GM19238 (cell line): ENCODE measurements at regions not wholly inside any gene's neighbourhood (a gene's known extent, or its start where the extent isn't known, plus 50 kb on each side); places are given as distances from the start of the nearest gene placed in this dataset.

Experiments used
- DNase-seq: peaks from one replicate; pipeline ENCODE4 v3.0.0; 2011; ENCODE audit warnings: low spot score; ENCODE audit not compliant: insufficient read length

DNA sequence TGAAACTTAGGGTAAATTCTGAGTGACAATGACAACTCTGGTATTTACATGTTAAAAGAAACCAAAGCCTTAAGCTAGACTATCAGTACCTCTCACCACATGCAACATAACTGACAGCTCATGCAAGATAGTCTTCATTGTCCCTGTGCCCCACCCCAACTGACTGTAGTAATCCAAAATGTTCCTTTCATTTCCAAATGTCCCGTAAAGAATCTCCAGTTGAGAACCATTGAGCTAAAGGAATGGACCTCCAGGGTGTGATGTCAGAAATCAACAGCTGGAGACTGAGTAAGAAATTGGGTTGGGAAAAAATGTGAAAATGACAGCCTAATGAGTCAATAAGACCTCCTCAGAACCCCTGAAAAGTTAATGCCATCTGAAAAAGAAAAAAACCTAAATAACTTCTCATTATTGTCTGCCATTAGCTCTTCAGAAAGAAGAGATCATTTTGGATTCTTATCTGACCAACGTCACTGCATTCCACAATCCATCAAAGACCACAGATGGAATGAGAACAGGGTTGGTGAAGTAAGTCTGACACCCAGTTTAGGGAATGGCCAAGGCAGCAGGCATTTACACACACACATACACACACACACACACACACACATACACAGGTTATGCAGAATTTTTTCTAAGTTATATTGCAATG, 51.7 kb upstream of the ACVR2A start:
- no peak for DNase-seq

- DNase-seq, result no peak
Measured at GRCh38 chr2:147790580-147790979, 54.2 kb upstream of the ACVR2A start.

GRCh38 chr2:147789720-147790119, 55.1 kb upstream of the ACVR2A start:
- no peak for DNase-seq

GRCh38 chr2:147789287-147789686, 55.5 kb upstream of the ACVR2A start:
- no peak for DNase-seq

GRCh38 chr2:147782141-147782930, 62.5 kb upstream of the ACVR2A start:
- DNase-seq, result no peak

- DNase-seq, result no peak
Measured at GRCh38 chr2:147779440-147779839, 65.4 kb upstream of the ACVR2A start.

DNA sequence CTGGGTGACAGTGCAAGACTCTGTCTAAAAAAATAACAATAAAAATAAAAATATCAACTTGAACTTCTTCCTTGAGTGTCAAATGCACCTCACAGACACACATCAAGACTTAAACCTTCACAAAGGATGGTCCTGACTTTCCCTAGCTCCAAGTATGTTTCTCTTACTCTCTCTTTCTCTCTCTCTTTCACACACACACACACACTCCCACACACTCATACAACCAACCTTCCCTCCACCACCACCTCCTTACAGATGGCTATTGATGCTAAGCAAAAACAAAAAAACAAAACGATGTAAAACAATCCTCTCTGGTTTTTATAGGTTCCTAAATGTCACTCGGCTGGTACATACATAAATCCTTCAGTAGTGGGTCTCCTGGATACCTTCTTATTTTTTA, 67.4 kb upstream of the ACVR2A start:
- no peak for DNase-seq

DNA sequence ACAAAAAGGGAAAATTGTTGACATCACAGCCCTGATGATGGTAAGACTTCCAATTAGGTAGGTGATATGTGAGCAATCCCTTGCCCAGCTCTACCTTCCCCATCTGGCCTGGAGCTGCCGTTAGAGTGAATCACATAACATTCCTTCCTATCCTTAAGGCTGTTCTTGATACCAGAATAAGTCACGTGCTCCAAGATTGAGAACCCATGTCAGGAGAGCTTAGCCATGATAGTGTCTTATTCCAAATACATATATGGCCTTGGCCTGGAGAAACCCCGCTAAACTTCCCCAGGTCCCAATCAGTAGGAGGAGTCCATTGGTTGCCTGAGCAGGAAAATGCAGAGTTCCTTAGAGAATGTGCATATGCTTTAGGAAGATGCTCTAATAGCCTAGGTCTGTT, 70.0 kb upstream of the ACVR2A start:
- DNase-seq, result no peak

DNA sequence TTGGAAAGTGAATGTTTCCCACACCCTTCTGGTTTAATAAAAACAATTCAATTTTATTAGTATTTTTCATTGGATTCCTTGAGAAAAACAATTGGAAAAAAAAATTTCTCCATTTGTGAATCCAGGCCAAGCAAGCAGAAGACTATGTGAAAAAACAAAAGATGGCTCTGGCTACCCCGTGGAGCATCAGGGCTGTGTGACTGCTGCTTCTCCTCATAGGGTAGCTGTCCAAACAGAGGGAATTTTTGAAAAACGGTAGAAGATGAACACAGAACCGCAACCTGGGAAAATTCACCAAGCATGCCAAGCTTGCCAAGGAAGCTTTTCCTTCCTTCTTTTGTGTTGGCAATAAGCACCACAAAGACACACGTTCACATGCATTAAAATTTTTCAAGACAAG, 71.3 kb upstream of the ACVR2A start:
- no peak for DNase-seq

DNA sequence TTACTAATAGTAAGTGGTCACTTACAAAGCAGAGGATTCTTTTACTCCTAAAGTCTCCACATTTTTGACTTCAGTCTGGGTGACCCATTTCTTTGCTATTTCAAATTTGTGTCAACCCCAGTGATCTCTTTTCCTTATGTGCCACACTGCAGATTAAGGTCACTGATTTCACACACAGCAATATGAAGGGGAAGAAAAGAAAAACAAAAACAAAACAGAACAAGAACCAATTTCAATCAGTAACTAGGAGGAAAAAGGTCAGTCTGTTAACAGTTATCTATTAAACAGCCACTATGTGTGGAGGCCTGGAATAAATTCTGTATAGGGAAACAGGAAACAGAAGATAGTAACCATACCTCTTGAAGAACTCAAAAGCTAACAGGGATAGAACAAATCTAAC, 72.0 kb upstream of the ACVR2A start:
- DNase-seq, result no peak

GRCh38 chr2:147763861-147764260, 81.0 kb upstream of the ACVR2A start:
- no peak for DNase-seq

- no peak for DNase-seq
Measured at GRCh38 chr2:147760984-147761383, 83.8 kb upstream of the ACVR2A start.

DNA sequence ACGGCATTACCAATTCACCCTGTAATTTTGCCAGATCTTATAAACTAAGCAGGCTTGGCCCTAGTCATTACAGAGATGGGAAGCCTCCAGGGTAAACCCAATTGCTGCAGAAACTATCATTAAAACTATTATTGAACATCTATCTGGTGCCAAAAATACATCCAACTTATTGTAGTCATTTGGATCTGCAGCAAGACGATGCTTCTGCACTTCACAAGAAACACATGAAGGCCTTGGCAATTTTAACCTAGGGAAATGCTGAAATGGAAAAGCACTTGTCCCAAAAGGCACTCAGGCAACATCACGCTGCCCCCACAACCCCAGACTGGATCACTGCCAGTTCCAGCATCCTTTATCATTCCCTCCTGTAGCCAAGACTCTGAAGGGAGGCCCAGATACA, 85.3 kb upstream of the ACVR2A start:
- DNase-seq, result no peak

- no peak for DNase-seq
Measured at GRCh38 chr2:147758821-147759220, 86.0 kb upstream of the ACVR2A start.

GRCh38 chr2:147756069-147756468, 88.8 kb upstream of the ACVR2A start:
- no peak for DNase-seq

DNA sequence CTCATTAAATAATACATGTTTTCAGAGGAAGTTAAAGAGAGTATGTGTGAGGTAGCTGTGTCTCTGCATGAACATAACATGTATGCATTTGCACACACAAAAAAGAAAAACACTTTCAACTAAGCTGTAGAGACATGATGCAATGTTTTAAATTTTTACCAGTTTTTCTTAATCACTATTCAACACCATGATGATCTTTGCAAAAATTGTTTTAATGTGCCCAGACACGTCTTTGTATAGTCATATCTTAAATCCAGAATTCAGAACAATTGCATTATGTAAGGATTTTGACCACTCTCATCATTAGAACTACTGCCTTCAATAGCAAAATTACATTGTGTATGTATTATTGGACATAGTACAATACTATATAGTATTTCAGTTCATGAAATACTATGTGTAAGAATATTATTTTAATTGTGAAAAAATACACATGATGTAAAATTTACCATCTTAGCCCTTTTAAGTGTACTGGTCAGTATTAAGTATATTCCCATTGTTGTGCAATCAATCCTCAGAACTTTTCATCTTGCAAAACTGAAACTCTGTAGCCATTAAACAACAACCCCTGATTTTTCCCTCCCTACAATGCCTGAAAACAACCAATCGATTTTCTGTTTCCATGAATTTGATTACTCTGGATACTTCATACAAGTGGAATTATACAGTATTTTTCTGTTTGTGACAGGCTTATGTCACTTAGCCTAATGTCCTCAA, 104.5 kb upstream of the ACVR2A start:
- DNase-seq, result no peak

DNA sequence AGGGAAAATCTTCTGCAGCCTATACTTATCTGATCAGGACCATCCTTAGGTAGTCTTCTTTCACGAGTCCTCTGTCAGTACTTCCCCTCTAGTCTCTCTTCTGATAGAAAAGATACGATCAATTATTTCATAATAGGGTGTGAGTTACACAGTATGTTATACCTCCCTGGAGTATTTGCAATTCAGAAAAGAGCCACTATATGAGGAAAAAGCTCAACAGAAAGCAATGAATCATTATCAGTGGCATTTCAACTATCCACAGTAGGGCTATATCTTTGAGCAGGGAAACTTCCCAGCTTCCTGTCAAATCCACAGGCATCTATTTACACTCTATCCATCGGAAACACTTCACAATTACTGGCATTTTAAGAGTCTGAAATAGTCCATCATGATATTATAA, 105.3 kb upstream of the ACVR2A start:
- no peak for DNase-seq

- DNase-seq, result no peak
Measured at GRCh38 chr2:147718831-147719230, 126.0 kb upstream of the ACVR2A start.

DNA sequence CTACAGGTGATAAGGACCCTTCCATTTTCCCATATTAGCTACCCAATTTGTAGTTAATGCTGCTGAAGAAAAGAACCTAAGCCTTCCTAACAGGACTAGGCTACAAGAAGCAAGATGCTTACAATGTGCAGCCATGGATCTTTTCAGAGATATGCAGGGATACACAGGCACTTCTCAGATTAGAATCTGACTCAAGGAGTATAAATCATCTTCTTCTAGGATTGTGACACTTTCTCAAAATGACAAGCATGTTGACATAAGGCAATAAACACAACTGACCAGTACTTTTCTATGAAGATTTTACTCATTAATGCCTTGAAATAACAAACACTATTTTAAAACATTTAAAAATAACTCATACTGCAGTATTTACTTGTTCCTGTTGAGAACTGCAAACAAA, 127.9 kb upstream of the ACVR2A start:
- no peak for DNase-seq

DNA sequence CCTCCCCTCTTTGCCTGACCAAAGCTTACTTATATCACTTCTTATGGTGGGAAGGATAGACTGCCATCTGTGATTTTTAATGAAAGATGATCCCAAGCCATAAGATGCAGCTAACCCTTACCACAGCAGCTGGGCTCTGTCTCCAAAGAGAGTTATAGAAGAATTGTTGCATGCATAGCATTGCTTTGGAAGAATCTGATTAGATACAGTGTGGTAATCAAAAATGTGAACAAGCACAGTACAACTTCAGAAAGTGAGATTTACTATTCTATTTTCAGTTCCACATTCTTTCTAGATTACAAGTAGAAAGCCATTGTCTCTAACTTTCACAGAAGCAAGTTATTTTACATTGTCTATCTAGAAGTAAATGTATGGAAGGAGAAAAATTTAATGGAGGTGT, 129.0 kb upstream of the ACVR2A start:
- DNase-seq, result no peak

GRCh38 chr2:147714582-147714981, 130.2 kb upstream of the ACVR2A start:
- DNase-seq, result no peak

DNA sequence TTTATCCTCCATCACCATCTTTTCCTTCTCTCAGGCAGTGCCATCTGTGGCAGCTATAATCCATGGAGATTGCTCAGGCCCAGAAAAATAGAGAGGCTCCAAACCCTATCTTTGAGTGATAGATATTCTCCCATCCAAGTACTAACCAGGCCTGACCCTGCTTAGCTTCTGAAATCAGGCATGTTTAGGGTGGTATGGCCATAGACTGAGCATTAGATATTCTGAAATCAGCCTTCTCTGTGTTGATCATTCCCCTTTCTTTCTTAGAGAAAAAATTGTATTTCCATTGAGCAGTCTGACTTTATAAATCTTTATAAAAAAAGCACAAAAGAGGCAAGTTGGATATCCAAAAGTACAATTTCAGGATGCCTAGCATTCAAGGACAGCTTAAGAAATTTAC, 131.5 kb upstream of the ACVR2A start:
- DNase-seq, result no peak

DNA sequence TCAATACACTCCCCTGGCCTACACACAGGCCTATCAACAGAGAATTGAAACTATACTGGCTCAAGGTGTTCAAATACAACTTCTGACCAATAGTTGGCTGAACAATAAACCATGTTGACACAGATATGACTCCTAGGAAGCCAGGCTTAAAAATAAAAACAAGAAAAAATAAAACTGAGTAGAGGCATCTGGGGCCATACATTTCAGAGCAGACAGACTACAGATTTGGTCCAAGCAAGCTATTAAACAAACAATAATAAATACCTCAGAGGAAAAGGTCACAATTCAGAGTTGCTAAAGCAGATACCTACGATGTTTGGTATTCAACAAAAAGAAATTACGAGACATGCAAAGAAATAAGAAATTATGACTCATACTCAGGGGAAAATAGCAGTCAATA, 132.8 kb upstream of the ACVR2A start:
- DNase-seq, result no peak
